A673 (cell line): ENCODE measurements at regions not wholly inside any gene's neighbourhood (a gene's known extent, or its start where the extent isn't known, plus 50 kb on each side); places are given as distances from the start of the nearest gene placed in this dataset.
"Not testable (repeated sequence)": the region's sequence is repeated elsewhere in the genome, so short reads cannot be mapped to it uniquely, and the experiment has no call there.

ENCODE experiments used
- BruUV-seq: library from RNA; stranded (reverse); fragments of 400-500 nt; replicated peaks from 2 replicates; lab custom pipeline; 2021; lab: Mats Ljungman, UMichigan
- CTCF ChIA-PET: fragments of 300-600 bp; sonication (Branson Sonifier 250); formaldehyde crosslinking; loops from one replicate; lab custom pipeline; 2022; ENCODE audit warnings: antibody characterized with exemption; lab: Charles Lee
- POLR2A ChIA-PET: fragments of 300-600 bp; sonication (Branson Sonifier 250); formaldehyde crosslinking; loops from one replicate; lab custom pipeline; 2022; ENCODE audit warnings: antibody characterized with exemption; ENCODE audit not compliant: low non-redundant PET; lab: Charles Lee
- DNase-seq: peaks from one replicate; pipeline ENCODE4 v3.0.0-alpha.2; 2015; ENCODE audit warnings: low spot score
- H3K27ac ChIP-seq: fragments of 200-600 bp; sonication (generic); 2 replicates; pipeline ENCODE4 v1.5.1; 2016; ENCODE audit warnings: mixed run types, low read depth, mild to moderate bottlenecking, mixed read lengths, antibody characterized with exemption, low read length; ENCODE audit not compliant: poor library complexity, severe bottlenecking
- H3K27me3 ChIP-seq: fragments of 200-600 bp; sonication (generic); replicated peaks from 2 replicates; pipeline ENCODE4 v1.6.1; 2017; ENCODE audit warnings: mixed run types, low read depth, mild to moderate bottlenecking, mixed read lengths, antibody characterized with exemption, low read length; ENCODE audit not compliant: insufficient read depth, poor library complexity
- H3K36me3 ChIP-seq: fragments of 200-600 bp; sonication (generic); 2 replicates; pipeline ENCODE4 v1.6.1; 2016; ENCODE audit warnings: mixed run types, mild to moderate bottlenecking, mixed read lengths, antibody characterized with exemption, low read length; ENCODE audit not compliant: insufficient read depth, poor library complexity, severe bottlenecking
- H3K4me1 ChIP-seq: fragments of 200-600 bp; sonication (generic); 2 replicates; pipeline ENCODE4 v1.6.1; 2017; ENCODE audit warnings: mixed run types, mild to moderate bottlenecking, mixed read lengths, antibody characterized with exemption, low read length; ENCODE audit not compliant: insufficient read depth, poor library complexity, severe bottlenecking
- H3K4me3 ChIP-seq: fragments of 200-600 bp; sonication (generic); 2 replicates; pipeline ENCODE4 v1.5.1; 2016; ENCODE audit warnings: low read depth, mixed run types, mild to moderate bottlenecking, mixed read lengths, low read length; ENCODE audit not compliant: poor library complexity, severe bottlenecking
- H3K9me3 ChIP-seq: fragments of 200-600 bp; sonication (generic); 2 replicates; pipeline ENCODE4 v1.6.1; 2016; ENCODE audit warnings: mixed run types, low read depth, mild to moderate bottlenecking, mixed read lengths, antibody characterized with exemption, low read length; ENCODE audit not compliant: poor library complexity, severe bottlenecking
- CTCF ChIP-seq: fragments of 300-800, 200-600 bp; sonication (generic); conservative IDR thresholded peaks from 2 replicates; pipeline ENCODE4 v1.5.1; 2017; ENCODE audit warnings: low read depth, mild to moderate bottlenecking, antibody characterized with exemption, low read length, moderate library complexity, mixed read lengths
- EZH2 ChIP-seq: fragments of 200-600 bp; sonication (generic); IDR thresholded peaks from 2 replicates; pipeline ENCODE4 v1.6.1; 2017; ENCODE audit warnings: borderline replicate concordance, low read depth, mild to moderate bottlenecking, mixed read lengths, antibody characterized with exemption, low read length; ENCODE audit not compliant: poor library complexity, severe bottlenecking
- intact Hi-C: fragments of 100-400 bp; cut with micrococcal nuclease; formaldehyde crosslinking; loops from one replicate; pipeline ENCODE4 v1.10.0; 2022; ENCODE audit not compliant: unreplicated experiment

GRCh38 chr4:92021203-92021602, 282.6 kb upstream of the GRID2 start:
- Histone ChIP-seq H3K27me3 (no peaks in the 10 kb centered on the region), H3K4me3 (no peak overlapping the region), H3K9me3 (no peaks in the 10 kb centered on the region), H3K27ac (no peak overlapping the region), H3K36me3 (no peaks in the 10 kb centered on the region), H3K4me1 (no peaks in the 10 kb centered on the region)
- BruUV-seq, result no TSS peak
- intact Hi-C loops, result no loop called here
- POLR2A ChIA-PET, result no interaction called here
- TF ChIP-seq CTCF (no peak), EZH2 (no peak)
- CTCF ChIA-PET, result no interaction called here
- no peak for DNase-seq

- no peak overlapping the region for H3K4me3 ChIP-seq
- intact Hi-C loops, result no loop called here
- H3K27ac ChIP-seq, result no peak overlapping the region
- no peaks in the 10 kb centered on the region for H3K9me3 ChIP-seq
- DNase-seq, result no peak
- no peaks in the 10 kb centered on the region for H3K27me3 ChIP-seq
- CTCF ChIA-PET, result no interaction called here
- POLR2A ChIA-PET, result no interaction called here
- no peaks in the 10 kb centered on the region for H3K4me1 ChIP-seq
- no peak for TF ChIP-seq CTCF
- no peak for TF ChIP-seq EZH2
- H3K36me3 ChIP-seq, result no peaks in the 10 kb centered on the region
- BruUV-seq, result no TSS peak
Measured at GRCh38 chr4:92021788-92022187, 282.0 kb upstream of the GRID2 start.

GRCh38 chr4:92028830-92029229, 274.9 kb upstream of the GRID2 start:
- H3K36me3 ChIP-seq, H3K4me3 ChIP-seq, BruUV-seq, CTCF ChIA-PET, H3K9me3 ChIP-seq, H3K4me1 ChIP-seq, POLR2A ChIA-PET, H3K27me3 ChIP-seq, intact Hi-C loops, H3K27ac ChIP-seq, DNase-seq: not testable (repeated sequence)

GRCh38 chr4:92031825-92032224, 271.9 kb upstream of the GRID2 start:
- intact Hi-C loops, result no loop called here
- Histone ChIP-seq H3K4me1 (no peaks in the 10 kb centered on the region), H3K4me3 (no peak overlapping the region), H3K9me3 (no peaks in the 10 kb centered on the region), H3K36me3 (no peaks in the 10 kb centered on the region), H3K27ac (no peak overlapping the region), H3K27me3 (no peaks in the 10 kb centered on the region)
- ChIA-PET CTCF (no interaction called here), POLR2A (no interaction called here)
- DNase-seq, result no peak
- TF ChIP-seq EZH2 (no peak), CTCF (no peak)
- no TSS peak for BruUV-seq
